Left lung (tissue), 4 donors: ENCODE measurements at regions not wholly inside any gene's neighbourhood (a gene's known extent, or its start where the extent isn't known, plus 50 kb on each side); places are given as distances from the start of the nearest gene placed in this dataset.

ENCODE experiments used
- ATAC-seq: fragments of 200-7000 bp; cut with Tn5 transposase; one replicate; pipeline ENCODE4 v1.9.1; 2020; ENCODE audit warnings: moderate library complexity
- DNase-seq, 4 donors: peaks; one replicate each; pipeline ENCODE4 v3.0.0-alpha.2; 2013 to 2020
- H3K27ac ChIP-seq, 2 donors: fragments of 200-600 bp; sonication (generic) in 1 of 2; one replicate each; pipeline versions ENCODE4 v1.5.0 to v1.8.0; 2020 to 2021
- H3K27me3 ChIP-seq, 2 donors: fragments of 200-600 bp; sonication (generic) in 1 of 2; one replicate each; pipeline versions ENCODE4 v1.5.0 to v1.8.0; 2020 to 2021
- H3K36me3 ChIP-seq, 2 donors: fragments of 200-600 bp; sonication (generic) in 1 of 2; one replicate each; pipeline versions ENCODE4 v1.5.0 to v1.8.0; 2020 to 2021
- H3K4me1 ChIP-seq, 2 donors: fragments of 200-600 bp; one replicate each; pipeline ENCODE4 v1.8.0; 2021
- H3K4me3 ChIP-seq, 2 donors: fragments of 200-600 bp; sonication (generic) in 1 of 2; one replicate each; pipeline versions ENCODE4 v1.5.0 to v1.8.0; 2020 to 2021; ENCODE audit warnings: mild to moderate bottlenecking in 1 of 2
- H3K9me3 ChIP-seq, 2 donors: fragments of 200-600 bp; sonication (generic) in 1 of 2; one replicate each; pipeline versions ENCODE4 v1.5.0 to v1.8.0; 2020 to 2021
- CTCF ChIP-seq, 2 donors: fragments of 200-600 bp; sonication (generic) in 1 of 2; IDR thresholded peaks; one replicate each; pipeline versions ENCODE4 v1.5.0 to v1.8.0; 2021; ENCODE audit warnings: antibody characterized with exemption in 2 of 2
- intact Hi-C, 2 donors: fragments of 100-400 bp; cut with DNase I; formaldehyde crosslinking; loops; one replicate each; pipeline versions ENCODE4 v1.11.2 to v1.14.2; 2022
- donor health status: DM: no; HTN: yes; CAD: no.
- donor health status: DM: no; HTN: no; CAD: no.

DNA sequence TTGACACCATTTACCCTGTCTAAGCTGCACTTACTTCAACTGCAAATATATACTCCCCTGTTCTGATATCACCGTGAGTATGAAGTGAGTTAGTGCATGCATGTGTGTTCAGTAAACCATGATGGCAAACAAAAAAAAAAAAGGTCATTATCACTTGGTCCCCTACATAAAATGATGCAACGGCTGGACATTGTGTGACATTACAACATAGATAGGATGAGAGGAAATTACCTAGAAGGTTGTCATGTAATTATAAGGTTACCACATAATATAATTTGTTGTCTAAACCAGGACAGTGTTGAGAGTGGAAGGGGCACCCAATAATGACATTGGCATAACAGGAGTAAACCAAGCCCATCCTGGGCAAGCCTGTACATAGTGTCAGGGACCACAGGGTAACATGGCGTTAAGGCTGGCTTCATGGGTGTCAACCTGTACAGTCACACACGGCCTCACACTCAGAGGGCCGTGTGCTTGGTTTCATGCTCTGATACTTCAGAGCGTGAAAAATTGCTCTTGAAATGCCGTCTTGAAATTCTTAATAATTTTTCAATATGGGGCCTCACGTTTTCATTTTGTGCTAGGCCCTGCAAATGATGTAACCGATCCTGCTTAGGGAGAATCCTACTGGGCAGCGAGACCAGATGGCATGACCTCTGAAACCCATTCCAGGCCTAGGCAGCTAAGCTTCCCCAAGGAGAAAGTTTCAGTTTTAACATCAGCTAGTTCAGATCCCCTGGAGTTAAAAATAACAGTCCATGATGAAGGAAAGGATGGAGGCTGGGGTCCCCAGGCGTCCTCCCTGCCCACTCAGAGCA lies 106.1 kb downstream of the AXIN2 start:
- TF ChIP-seq CTCF (IDR thresholded peaks at IDR 0.05), result no peak
- DNase-seq, result no peak

GRCh38 chr17:65453204-65453931 lies 108.1 kb downstream of the AXIN2 start:
- Histone ChIP-seq H3K4me1 (peaks cover 0 to 9% of the 10 kb centered on the region in 2 donors), H3K27me3 (no peaks in the 10 kb centered on the region), H3K9me3 (no peaks in the 10 kb centered on the region), H3K27ac (no peak overlapping the region), H3K4me3 (no peak overlapping the region), H3K36me3 (no peaks in the 10 kb centered on the region)
- DNase-seq (no peak), ATAC-seq (no peak)
- intact Hi-C loops, result loop anchor here in 1 of 2 donors (10.0 kb wide), 1 partner anchor 101 kb away; no protein-coding TSS in a partner anchor
- TF ChIP-seq CTCF (IDR thresholded peaks at IDR 0.05), result no peak

More for the DNA sequence above, 106.1 kb downstream of the AXIN2 start:
- H3K9me3 ChIP-seq, result no peaks in the 10 kb centered on the region
- H3K4me3 ChIP-seq, result no peak overlapping the region
- no peaks in the 10 kb centered on the region for H3K36me3 ChIP-seq
- H3K27me3 ChIP-seq, result no peaks in the 10 kb centered on the region
- H3K4me1 ChIP-seq, result peaks cover 0 to 9% of the 10 kb centered on the region in 2 donors
- intact Hi-C loops, result loop anchor here in 1 of 2 donors (10.0 kb wide), 1 partner anchor 99 kb away; no protein-coding TSS in a partner anchor
- H3K27ac ChIP-seq, result no peak overlapping the region
- ATAC-seq, result peak; percentile 33

DNA sequence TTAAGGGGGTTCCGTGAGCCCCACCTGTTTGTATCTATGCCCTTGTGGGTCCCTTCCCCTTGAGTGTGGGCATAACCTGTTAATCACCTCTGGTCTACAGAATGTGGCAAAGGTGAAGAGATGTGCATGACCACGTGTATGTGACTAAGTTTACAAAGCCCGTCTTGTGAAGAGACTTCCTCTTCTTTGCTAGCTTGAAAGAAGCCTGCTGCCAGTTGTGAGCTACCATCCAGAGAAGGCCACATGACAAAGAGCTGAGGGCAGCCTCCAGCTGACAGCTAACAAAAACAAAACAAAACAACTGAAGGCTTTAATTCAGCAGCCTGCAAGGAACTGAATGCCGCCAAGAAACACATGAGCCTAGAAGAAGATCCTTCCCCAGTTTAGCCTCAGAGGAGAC lies 112.0 kb downstream of the AXIN2 start:
- Histone ChIP-seq H3K4me1 (no peaks in the 10 kb centered on the region), H3K27ac (no peak overlapping the region), H3K27me3 (no peaks in the 10 kb centered on the region), H3K4me3 (no peak overlapping the region), H3K9me3 (no peaks in the 10 kb centered on the region), H3K36me3 (no peaks in the 10 kb centered on the region)
- intact Hi-C loops, result no loop called here
- no peak for ATAC-seq
- DNase-seq, result no peak
- no peak for TF ChIP-seq CTCF (IDR thresholded peaks at IDR 0.05)

DNA sequence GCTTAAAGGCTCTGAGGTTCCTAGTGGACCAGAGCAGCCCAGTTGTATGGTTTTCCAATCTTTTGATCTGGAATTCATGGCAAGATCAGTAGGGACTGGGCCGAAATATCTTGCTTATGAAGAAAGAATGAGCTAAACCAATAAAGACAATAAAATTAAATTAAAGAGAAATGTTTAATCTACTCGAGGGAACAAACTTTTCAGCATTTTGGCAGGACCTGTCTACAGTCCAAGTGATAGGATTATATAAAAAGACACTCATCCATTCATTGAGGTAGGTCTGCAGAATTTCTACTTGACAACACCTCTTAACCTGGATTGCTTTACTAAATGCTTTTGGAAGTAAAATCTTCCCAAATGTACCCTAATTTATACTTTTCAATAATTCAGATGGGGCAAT lies 113.6 kb downstream of the AXIN2 start:
- no peaks in the 10 kb centered on the region for H3K9me3 ChIP-seq
- no peak for TF ChIP-seq CTCF (IDR thresholded peaks at IDR 0.05)
- H3K36me3 ChIP-seq, result no peaks in the 10 kb centered on the region
- no peak overlapping the region for H3K4me3 ChIP-seq
- no peaks in the 10 kb centered on the region for H3K27me3 ChIP-seq
- no peaks in the 10 kb centered on the region for H3K4me1 ChIP-seq
- intact Hi-C loops, result no loop called here
- ATAC-seq (no peak), DNase-seq (no peak)
- no peak overlapping the region for H3K27ac ChIP-seq

GRCh38 chr17:65446838-65447526 lies 114.5 kb downstream of the AXIN2 start:
- Histone ChIP-seq H3K4me1 (no peaks in the 10 kb centered on the region), H3K27ac (no peak overlapping the region), H3K27me3 (no peaks in the 10 kb centered on the region), H3K4me3 (no peak overlapping the region), H3K9me3 (no peaks in the 10 kb centered on the region), H3K36me3 (no peaks in the 10 kb centered on the region)
- no peak for TF ChIP-seq CTCF (IDR thresholded peaks at IDR 0.05)
- intact Hi-C loops, result no loop called here
- ATAC-seq, result no peak
- DNase-seq, result no peak
